22Rv1 (cell line): ENCODE measurements at regions not wholly inside any gene's neighbourhood (a gene's known extent, or its start where the extent isn't known, plus 50 kb on each side); places are given as distances from the start of the nearest gene placed in this dataset.

Experiments used
- ZFX ChIP-seq: fragments of 450-650 bp; IDR thresholded peaks from 2 replicates; pipeline ENCODE4 v1.6.1; 2017; ENCODE audit warnings: antibody characterized with exemption, borderline replicate concordance
- TF ChIP-seq, protein P1 (sequence below): fragments of 450-650 bp; IDR thresholded peaks from 2 replicates; pipeline ENCODE4 v1.5.1; 2017; ENCODE audit warnings: mild to moderate bottlenecking

GRCh38 chr18:77632758-77633157 lies 383.1 kb downstream of the GALR1 start:
- TF ChIP-seq, protein P1, sequence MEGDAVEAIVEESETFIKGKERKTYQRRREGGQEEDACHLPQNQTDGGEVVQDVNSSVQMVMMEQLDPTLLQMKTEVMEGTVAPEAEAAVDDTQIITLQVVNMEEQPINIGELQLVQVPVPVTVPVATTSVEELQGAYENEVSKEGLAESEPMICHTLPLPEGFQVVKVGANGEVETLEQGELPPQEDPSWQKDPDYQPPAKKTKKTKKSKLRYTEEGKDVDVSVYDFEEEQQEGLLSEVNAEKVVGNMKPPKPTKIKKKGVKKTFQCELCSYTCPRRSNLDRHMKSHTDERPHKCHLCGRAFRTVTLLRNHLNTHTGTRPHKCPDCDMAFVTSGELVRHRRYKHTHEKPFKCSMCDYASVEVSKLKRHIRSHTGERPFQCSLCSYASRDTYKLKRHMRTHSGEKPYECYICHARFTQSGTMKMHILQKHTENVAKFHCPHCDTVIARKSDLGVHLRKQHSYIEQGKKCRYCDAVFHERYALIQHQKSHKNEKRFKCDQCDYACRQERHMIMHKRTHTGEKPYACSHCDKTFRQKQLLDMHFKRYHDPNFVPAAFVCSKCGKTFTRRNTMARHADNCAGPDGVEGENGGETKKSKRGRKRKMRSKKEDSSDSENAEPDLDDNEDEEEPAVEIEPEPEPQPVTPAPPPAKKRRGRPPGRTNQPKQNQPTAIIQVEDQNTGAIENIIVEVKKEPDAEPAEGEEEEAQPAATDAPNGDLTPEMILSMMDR = no peak
- no peak for TF ChIP-seq ZFX
